ENCODE measurements at regions not wholly inside any gene's neighbourhood (a gene's known extent, or its start where the extent isn't known, plus 50 kb on each side); places are given as distances from the start of the nearest gene placed in this dataset.

- no peak for TF ChIP-seq CTCF (IDR thresholded peaks at IDR 0.05; ENCODE audit: borderline replicate concordance, extremely low read depth, low read length, poor library complexity, severe bottlenecking)
- TF ChIP-seq EZH2 (IDR thresholded peaks at IDR 0.05; ENCODE audit: borderline replicate concordance, low read depth, low read length, severe bottlenecking) = no peak
These were observed 161.2 kb upstream of the PITX1 start for GRCh38 chr5:135195270-135195608.
